ENCODE measurements at regions not wholly inside any gene's neighbourhood (a gene's known extent, or its start where the extent isn't known, plus 50 kb on each side); places are given as distances from the start of the nearest gene placed in this dataset.

DNA sequence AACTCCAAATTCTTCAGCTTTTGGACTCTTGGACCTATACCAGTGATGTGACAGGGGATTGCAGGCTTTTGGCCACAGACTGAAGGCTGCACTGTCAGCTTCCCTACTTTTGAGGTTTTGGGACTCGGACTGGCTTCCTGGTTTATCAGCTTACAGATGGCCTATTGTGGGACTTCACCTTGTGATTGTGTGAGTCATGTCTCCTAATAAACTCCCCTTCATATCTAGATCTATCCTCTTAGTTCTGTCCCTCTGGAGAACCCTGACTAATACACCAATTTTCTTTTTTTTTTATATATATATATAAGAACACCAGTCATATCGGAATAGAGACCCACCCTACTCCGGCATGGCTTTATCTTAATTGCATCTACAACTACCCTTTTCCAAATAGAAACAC lies 166.8 kb downstream of the ETV1 start:
- DNase-seq, result no peak

DNA sequence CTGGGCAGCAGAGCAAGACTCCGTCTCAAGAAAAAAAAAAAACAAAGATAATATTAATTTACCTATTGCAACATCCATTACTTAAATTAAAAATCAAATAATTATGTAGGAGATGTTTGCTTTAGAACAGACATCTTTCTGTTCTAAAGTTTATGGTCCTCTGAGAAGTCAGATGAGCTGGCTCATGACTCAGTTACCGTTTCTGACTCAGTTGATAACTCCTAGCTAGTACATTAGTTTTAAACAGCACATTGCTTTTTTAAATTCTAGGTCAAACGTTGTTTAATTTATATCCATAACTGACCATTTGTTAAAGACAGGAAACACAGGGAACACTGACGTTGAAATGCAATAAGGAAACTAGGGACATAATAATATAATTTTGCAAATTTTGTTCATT lies 162.7 kb downstream of the ETV1 start:
- DNase-seq, result no peak

DNA sequence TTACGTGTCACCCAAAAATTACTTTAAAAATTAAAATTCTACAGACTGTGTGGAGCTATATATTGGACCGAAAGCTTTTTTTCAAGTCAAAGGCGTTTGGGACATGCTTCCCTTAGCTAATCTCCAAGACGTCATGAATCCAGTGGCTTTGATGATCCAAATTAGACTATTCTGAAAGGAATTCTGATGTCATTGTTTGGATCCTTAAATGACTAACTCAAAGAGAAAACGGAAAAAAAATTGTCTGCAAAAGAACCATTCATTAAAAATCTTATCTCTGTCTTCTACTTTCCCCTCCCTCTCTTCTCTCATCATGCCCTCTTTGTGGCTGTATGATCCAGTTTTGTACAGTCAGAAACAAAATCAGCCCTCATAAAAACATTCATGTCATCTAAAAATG lies 161.8 kb downstream of the ETV1 start:
- no peak for DNase-seq

DNA sequence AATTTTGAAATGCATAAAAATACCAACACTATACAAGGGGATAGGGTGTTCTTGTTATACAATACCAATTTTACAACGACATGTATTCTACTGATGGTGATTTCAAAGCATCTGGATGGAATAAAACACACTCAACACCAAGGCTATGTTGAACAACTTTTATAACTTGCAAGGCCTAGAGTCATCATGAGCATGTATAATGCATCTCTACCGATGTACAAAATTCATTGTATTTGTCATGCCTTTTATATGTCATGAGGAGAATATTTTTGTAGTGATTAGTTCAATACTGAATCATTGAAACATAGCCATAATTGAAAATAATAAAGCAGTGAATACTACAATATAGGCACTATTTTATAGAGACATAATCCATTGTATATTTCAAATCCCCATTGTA lies 160.2 kb downstream of the ETV1 start:
- DNase-seq, result no peak

DNA sequence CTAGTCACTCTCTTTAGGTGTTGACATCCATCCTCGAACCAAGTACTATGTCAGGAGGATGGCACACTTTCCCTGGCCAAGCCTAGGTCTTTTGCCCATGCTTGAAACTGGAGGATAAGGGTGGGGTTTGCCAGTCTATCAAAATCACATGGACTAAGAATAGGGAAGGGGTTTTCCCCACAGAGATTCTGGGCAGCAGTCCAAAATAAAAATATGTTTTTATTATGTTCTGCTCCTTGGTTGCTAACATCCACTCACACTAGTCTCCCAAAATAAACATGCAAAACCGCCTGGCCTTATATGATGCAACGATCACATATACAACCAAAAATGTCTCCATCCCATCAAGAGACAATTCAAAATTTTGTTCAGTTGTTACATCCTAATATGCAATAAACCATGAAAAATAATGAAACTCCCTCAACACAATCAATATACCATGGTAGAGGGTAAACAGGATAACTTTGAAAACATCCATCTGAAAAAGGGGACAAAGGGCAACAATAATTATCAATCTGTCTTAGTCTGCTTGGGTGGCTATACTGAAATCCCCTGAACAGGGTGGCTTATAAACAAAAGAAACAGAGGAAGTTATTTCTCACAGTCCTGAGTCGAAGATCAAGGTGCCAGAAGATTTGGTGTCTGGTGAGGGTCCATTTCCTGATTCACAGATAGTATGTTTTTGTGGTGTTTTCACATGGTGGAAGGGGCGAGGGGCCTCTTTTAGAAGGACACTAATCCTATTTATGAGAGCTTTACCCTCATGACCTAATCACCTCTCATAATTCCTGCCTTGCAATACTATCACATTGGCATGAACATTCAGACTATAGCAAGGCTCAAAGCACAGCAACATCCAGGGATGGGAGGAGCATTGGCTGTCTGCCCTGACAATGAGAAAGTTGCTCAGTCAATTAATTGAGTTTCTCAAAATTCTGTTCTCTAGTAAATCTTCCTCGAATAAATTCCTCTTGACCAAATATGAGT lies 159.3 kb downstream of the ETV1 start:
- peak; percentile 39 to 46 for DNase-seq

DNA sequence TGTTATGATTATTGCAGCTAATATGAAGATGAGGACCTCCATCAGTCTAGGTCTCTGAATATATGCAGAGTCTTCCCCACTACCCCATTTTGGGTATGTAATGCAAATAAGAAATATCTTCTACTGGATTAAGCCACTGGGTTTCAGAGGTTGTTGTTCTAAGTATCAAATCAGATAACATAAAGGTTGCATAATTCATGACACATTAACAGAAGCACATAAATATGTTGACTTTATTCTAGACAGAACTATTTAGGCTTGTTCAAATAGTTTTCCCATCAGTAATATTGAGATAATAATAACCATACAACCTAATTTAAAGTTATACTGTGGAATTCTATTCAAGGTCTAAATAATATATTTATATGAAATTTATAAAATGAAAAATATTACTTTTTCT lies 157.1 kb downstream of the ETV1 start:
- no peak for DNase-seq

DNA sequence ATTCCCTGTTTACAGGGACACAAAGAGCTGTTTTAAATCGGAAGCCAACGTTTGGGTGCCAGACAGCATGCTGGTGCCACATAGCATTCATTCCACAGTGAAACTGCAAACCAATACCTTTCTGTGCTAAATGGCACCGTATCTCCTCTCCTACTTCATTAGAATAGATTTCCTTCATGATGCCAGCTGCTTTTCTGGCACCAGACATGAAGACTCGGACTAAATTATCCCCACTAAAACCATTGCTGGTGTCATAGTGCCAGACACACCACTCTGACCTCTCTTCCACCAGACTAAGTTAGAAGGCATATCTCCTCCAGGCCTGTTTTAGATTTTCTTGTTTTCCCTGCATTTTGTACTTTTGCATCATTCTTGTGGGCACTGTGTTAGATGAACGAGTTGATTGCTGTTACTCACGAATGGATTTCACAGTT lies 155.1 kb downstream of the ETV1 start:
- DNase-seq, result no peak

DNA sequence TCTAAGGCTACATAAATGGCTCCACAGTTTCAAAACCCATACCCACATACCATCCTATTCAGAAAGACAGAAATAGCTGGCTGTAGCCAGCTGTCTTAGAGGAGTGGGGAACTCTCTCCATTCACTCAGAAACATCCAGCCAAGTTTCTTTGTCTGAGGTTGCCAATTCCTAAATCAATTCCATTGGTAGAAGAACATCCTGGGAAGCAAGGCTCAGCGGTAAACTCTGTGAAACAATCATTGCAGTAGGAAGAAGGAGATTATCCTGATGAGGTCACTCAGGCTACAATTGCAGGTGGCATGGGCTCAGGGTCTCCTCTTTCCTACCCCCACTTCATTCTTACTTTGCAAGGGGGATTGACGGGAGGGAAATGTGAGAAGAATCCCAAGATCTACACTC lies 154.0 kb downstream of the ETV1 start:
- no peak for DNase-seq

DNA sequence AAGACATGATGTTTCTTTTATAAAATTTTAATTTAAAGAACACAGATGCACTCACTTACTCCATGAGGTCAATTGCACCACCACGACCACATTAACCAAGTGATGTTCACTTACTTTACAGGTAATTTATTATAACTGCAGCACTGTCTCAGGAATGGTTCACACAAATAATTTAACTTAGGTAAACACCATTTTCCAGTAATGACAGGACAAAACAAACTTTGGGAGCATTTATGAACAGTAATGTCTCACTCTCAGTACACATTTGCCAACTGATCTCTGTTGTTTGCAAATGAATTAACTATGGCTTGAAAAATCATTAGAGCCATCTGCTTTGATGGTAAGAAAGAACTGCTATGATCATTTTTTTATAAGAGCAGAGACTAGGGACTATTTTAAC lies 150.4 kb downstream of the ETV1 start:
- peak; percentile 55 to 76 for DNase-seq
